Astrocyte of the hippocampus (primary cell): ENCODE measurements at regions not wholly inside any gene's neighbourhood (a gene's known extent, or its start where the extent isn't known, plus 50 kb on each side); places are given as distances from the start of the nearest gene placed in this dataset.

ENCODE experiments used
- DNase-seq: peaks from one replicate; pipeline ENCODE4 v3.0.0; 2011; ENCODE audit warnings: low read depth, low spot score

DNA sequence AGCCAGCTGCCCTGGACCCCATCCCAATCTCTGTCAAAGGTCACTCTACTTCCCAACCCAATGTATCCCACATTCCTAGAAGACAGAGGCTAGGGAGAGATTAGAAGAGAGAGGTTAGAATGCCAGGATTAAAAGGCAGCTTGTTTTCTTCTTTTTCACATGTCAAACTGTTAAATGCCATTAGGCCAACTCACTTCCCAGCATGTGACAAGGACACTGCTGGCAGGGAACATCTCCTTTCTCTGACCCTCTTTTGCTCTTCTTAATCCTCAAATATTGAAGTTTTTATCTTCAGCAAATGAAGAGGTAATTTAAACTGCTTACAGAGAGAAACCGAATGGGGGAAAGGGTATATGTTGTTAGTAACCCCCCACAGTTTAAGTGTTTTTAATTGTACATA, 89.1 kb downstream of the BBS10 start:
- DNase-seq: no peak

DNA sequence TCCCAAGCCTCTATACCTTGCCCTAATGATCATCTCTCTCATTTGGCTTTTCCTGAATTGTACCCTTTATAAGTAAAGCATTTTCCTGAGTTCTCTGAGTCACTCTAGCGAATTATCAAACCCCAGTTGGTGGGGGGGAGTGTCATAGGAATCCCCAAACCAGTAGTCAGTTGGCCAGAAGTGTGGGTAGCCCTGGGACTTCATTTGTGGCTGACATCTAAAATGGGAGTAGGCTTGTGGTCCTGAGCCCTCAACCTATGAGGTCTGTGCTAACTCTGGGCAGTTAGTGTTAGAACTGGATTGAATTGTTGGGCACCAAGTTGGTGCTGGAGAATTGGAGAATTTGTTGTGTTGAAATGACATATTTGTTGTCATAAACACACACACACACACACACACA, 91.3 kb downstream of the BBS10 start:
- no peak for DNase-seq

DNA sequence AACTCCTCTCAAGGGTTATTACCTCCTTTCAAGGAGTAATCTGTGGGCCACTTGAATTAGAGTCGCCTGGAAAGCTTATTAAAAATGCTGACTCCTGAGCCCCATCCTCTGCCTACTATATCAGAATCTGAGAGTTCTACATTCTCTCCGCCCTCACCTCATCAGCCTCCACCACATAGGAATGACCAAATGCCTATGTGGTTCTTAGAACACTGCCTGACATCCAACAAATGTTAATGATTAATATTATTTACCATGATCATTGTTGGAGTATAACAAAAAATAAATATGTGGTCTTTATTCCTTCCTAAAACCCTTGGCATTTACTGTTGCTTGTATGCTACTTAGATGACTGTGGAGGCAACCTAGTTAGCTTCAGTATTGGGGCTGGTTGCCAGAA, 91.9 kb downstream of the BBS10 start:
- DNase-seq: no peak

DNA sequence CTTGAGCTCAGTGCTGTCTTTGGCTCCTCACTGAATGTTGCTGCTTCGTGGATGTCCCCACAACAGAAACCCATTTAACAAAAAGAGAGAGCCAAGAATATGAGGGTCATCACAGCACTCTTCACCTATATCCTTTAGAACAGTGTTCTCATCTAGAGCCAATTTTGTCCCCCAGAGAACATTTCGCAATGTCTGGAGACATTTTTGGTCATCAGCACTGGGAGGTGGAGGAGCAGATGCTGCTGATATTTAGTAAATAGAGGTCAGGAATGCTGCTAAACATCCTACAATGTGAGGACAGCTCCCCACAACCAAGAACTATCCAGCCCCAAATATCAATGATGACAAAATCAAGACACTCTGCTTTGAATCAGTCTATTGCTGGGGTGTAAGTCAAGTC, 92.5 kb downstream of the BBS10 start:
- no peak for DNase-seq

DNA sequence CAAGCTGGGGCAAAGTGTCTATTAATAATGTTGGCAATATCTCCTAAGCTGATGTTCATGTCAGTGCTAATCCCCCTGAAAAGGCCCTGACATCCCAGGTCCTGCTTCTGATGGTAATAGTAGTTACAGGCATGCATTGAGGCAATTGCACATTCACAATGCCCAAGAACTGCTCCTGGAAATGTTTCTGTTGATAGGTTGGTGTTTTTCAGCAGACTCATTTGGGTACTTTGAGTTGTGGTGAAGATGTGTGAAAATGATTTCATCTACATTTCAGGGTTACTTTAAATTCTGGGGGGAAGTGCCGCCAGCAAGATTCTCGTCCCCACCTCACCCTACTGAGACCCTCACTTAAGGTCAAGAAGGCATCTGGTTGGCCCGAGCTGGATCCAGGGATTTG, 92.9 kb downstream of the BBS10 start:
- DNase-seq: no peak

DNA sequence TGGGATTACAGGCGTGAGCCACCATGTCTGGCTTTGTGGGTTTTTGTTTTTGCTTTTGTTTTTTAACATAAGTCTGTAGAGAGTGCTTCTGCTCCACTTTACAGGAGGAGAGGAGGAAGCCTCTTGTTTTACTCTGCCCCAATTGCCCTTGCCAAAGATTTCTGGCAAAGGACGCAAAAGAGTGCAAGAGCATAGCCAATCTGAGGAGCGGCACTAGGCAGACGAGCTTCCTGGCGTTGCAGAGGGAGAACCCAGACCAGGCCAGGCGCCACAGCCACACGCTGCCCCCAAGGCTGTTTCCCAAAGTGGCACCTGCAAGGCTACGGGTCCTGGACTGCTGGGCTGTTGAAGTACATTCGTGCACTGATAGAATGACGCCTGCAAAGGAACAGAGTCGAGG, 96.2 kb downstream of the BBS10 start:
- no peak for DNase-seq

DNA sequence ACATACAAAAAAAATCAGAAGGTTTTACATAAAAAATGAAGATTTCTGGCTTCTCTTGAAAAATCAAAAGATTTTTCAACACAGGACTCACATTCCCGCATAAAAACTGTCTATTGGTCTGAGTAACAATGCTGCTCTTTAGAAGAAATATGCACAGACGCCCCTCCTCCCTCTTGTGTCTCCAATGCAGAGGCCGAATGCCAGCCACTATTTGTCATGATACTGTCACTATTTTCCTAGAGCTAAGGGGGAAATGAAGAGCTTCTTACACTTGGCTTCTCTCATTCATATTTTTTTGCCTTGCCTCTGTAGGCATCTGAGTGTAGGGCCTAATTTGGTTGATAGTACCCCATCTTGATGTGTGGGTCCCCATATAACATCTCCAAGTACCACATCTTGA, 98.0 kb downstream of the BBS10 start:
- DNase-seq: no peak

DNA sequence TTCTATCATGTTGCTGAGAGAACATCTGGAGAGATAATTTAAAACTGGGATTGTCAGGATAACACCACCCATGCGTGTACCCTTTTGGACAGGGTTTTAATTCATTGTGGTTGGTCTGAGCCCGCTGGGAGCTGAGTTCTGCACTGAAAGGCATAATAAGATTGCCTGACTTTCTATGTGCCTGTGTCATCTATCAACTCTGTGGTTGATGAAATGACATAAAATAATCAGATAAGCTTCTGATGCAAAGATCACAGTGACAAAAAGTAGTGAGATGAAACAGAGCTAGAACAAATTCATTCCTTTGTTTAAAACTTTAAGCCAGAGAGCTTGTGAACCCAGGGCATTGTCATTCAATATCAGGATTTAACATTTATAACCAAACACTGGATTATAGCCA, 98.7 kb downstream of the BBS10 start:
- DNase-seq: no peak

DNA sequence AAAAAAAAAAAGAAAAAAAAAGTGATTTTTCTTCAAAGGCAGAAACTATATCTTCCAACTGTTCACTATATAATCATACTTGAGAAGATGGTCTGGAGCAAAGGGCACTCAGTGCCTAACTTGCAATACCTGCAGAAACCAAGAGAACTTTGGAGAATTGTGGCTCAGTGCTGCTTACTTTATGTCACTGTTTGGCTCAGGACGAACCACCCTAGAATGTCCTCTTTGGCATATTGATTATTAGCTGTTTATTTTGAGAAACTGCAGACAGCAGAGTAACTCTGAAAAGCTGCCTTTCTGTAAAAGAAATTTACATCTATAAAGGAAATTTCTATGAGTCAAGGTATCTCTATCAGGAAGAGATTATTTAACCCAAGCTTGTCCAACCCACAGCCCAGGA, 100.2 kb downstream of the BBS10 start:
- no peak for DNase-seq

DNA sequence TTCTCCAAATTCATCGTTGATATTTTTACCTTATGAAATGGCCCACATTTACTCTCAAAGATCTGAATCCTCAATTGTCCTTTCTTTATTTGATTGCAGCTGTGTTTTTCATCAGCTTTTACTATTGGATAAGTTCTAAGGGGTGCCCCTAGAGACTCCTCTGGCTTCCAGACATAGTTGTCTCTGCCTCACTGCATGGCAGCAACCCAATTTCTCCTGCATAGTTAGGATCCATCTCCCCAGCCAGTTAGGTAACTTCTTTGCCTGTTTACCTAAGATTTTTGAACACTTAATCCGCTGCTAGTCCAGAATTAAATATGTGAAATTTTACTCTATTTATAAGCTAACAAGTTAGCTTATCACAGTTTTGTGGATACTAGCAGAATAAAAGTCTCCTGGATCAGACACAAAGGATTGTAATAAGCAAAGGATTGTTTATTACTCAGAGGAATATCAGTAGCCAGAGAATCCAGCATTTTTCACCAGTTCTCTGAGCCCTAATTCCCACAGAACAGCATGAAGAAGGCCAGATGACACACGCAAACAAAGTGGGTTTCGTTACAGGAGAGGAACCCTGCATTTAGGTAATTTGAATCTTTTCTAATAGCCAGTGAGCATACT, 101.1 kb downstream of the BBS10 start:
- DNase-seq: no peak

DNA sequence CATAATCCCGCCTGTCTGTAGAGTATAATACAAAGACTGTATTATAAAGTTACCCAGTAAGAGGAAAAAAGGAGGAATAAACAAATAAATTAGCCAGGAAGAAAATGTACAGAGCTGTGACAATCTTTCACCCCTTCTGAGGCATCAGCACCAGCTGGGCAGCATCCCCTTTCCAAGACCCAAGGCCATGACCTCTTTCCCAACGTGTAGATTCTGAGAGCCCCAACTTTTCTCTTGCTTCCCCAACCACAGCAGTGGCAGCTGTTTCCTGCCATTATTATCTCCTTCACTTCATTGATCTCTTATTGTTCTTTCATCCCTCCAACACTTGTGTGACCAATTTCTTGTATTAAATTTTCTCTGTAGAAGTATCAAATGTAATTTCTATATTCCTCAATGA, 101.6 kb downstream of the BBS10 start:
- no peak for DNase-seq

DNA sequence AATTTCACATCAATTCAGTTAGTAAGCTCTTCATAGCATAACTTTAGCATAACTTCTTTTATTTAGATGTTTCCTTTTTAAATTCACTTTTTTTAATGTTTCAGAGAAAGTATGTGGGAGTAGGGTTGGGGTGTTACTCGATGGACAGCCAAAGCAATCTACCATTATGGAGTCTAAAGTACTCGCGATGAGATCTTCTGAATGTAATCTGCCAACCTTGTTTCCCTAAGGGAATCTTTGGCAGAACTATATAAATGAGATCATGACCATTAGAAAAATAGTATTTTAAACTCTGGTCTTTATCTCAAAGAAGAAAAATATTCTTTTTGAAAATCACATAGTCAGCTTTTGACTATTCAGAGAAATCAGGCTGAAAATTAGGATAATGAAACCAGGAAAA, 103.9 kb downstream of the BBS10 start:
- DNase-seq: no peak

DNA sequence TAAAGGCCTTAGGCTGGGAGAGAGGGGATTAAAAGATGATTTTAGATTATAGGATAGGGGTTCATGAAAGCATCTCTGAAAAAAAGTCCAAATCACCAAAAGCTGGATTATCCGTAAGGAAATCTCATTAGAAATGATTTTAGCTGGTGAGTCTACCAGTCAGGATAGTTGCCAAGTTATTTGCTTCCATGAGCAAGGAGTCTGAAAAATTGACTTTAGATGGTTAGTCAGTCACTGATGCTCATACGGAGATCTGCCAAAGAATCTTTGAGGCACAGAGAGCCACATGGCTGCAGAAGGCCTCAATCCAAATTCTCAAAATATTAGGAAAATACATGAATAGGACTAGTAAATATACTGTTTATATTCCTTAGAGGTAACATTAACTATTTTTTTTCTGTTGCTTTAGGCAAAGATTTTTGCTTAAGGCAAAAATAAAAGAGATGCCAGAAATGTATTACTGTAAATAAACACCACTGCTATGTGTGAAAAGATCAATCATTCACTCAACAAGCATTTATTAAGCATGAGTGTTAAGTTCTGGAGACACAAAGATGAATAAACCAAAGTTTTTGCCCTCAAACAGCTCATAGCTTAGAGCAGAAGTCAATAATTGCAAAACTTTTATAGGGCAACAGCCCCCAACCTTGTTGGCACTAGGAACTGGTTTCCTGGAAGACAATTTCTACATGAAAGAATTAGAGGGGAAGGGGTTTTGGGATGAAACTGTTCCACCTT, 105.2 kb downstream of the BBS10 start:
- no peak for DNase-seq

DNA sequence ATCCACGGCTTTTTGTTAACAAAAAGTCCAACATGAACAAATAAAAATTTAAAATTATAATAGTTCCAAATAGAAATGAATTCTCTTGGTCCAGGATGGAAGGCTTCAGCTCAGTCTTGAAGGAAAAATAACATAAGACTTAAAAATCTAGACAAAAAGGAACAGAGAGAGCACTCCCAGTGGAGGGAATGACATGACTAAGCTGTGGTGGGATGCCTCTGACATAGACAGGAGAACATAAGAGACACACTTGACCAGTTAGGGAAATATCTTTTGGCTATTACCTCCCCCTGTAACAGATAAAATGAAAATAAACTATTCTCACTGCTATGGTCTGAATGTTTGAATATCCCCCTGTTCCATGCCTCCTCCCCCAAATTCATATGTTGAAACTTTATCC, 106.8 kb downstream of the BBS10 start:
- DNase-seq: no peak

DNA sequence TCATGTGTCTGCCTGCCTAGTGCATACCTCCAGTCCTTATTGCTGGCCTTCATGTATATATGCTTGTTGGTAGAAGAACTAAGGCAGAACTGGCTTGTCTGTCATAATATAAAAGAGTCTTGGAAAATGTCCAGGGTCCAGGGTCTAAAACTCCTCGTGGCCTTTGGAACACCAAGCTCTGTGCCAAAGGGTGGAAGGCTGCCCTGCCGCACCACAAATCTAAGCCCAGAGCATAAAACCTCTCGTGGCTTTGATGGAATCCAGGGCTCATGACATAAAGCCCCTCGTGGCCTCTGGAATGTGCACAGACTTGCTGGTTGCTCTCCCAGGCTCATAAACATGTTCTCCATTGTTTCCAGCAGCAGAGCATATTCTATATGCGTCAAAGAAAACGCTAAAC, 107.9 kb downstream of the BBS10 start:
- DNase-seq: no peak

DNA sequence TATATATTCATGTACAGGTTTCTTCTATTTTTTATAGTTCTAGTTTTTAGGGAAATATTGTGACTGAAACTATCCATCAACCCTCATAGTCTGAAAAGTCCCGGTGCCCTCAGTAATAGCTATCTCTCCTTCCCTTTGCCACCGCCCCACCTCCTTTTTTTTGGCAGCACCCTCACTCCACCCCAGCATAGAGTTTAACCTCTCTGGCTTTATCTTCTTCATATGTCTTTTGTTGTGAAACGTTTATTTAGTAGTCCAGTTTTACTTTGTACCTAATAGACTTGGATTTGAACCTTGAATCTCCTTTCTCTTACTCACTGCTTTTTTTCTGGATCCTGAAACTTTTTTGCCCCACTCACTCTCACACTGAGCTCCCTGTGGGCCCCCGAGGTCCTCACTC, 109.5 kb downstream of the BBS10 start:
- no peak for DNase-seq

DNA sequence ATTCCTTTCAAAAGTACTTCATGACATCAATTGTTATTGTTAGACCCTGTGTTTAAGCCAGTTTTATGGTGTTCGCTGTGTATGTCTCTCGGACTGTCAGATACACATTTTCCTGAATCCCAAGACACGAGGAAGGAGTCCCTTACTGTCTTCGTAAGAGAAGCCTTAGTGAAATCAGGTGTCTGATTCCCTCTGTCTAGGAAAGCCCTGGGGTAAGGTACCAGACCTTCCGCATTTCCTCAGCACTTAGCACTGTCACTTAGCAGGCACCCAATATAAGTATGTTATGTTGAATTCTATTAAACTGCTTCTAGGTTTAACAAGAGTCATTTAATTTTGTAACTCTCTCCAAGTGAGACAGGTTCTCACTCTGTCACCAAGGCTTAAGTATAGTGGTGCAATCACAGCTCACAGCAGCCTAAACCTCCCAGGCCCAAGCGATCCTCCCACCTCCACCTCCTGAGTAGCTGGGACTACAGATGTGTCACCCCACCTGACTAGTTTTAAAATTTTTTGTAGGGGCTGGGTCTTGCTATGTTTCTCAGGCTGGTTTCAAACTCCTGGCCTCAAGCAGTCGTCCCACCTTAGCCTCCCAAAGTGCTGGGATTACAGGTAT, 111.0 kb downstream of the BBS10 start:
- no peak for DNase-seq

DNA sequence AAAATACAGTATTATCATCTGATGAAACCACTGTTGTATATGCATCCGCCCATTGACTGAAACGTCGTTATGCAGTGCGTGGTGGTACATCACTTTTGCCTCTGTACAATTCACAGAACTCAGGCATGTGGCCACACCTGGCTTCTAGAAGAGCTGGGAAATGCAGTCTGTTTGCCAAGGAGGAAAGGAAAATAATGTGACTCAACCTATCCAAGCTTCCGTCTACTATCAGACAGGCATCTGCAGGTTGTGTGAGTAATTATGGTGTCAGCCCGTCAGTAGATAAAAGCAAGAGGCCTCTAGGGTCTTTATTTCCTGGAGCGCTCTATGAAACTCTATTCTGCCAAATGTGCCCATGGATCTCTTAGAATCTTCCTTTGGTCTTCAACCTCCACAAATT, 111.6 kb downstream of the BBS10 start:
- no peak for DNase-seq

DNA sequence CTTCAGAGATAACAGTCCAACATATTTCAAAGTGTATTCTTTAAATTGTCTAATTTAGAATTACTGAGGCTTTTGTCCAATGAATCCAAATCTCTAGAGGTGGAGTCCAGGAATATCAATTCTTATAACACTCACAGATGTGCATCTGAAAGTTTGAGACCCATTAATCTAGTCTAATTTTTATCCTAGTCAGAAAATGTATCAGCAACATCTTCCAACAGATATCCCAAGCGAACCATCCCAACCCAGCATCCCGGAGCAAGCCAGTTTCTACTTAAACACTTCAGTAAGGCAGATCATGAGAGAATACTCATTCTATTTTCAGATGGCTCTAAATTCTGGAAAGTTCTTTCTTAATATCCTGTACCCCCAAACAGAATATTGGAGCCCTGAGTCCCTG, 113.5 kb downstream of the BBS10 start:
- no peak for DNase-seq

DNA sequence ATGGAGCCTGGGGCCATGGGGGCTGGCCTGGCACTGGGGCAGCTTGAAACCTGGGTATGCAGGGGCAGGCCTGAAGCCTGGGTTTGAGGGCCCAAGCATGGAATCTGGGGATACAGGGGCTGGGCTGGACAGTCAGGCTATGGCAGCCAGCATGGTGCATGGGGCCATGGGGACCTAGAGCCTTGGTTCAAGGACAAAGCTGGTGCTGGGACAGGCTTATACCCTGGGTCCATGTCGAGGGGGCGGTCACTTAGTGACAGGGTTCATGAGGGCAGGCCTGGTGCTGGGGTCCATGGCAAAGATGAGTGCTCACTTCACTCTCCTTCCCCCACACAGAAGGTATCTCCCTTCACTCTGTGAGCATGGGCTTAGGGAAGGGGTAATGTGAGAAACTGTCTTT, 116.2 kb downstream of the BBS10 start:
- DNase-seq: no peak

DNA sequence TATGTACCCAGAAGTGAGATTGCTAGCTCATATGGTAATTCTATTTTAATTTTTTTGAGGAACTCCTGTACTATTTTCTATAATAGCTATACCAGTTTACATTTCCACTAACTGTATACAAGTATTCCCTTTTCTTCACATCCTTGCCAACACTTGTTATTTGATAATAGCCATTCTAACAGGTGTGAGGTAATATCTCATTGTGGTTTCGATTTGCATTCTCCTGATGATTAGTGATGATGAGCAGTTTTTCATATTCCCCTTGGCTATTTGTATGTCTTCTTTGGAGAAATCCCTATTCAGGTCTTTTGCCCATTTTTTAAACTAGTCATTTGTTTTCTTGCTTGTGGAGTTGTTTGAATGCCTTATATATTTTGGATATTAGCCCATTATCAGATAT, 121.3 kb downstream of the BBS10 start:
- no peak for DNase-seq

DNA sequence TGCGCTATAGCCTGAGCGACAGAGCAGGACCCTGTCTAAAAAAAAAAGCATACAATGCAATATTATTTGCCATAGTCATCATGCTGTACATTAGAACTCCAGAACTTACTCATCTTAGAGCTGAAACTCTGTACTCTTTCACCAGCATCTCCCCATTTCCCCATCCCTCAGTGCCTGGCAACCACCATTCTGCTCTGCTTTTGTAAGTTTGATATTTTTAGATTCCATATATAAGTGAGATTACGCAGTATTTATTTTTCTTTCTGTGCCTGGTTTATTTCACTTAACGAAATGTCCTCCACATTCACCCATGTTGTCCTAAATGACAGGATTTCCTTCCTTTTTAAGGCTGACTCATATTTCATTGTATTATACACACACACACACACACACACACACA, 121.8 kb downstream of the BBS10 start:
- no peak for DNase-seq

DNA sequence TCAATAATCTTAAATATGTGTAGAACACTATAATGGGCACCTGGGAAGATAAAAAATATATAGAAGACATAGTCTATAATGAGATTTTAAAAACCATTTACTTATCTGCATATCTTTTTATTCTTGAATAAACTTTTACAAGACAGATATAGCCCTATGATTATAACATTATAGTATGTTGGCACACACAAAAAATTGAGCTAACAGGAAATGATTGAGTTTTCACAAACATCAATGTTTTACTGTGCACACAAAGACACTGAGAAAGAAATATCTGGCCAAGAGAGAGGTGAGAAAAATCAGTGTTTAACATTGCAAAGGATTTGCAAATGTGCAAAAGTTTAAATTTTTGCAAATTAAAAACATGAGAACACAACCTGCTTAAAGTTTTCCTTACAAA, 124.3 kb downstream of the BBS10 start:
- no peak for DNase-seq
